GM10266 (cell line): ENCODE measurements at regions not wholly inside any gene's neighbourhood (a gene's known extent, or its start where the extent isn't known, plus 50 kb on each side); places are given as distances from the start of the nearest gene placed in this dataset.

ENCODE experiments used
- DNase-seq: peaks from one replicate; pipeline ENCODE4 v3.0.0; 2012; ENCODE audit errors: extremely low spot score
- TF ChIP-seq, protein P1 (sequence below): IDR thresholded peaks from 2 replicates; pipeline ENCODE4 v1.5.1; 2012; ENCODE audit warnings: mild to moderate bottlenecking, low read depth; ENCODE audit not compliant: control insufficient read depth, insufficient read depth; ENCODE audit errors: missing control alignments

DNA sequence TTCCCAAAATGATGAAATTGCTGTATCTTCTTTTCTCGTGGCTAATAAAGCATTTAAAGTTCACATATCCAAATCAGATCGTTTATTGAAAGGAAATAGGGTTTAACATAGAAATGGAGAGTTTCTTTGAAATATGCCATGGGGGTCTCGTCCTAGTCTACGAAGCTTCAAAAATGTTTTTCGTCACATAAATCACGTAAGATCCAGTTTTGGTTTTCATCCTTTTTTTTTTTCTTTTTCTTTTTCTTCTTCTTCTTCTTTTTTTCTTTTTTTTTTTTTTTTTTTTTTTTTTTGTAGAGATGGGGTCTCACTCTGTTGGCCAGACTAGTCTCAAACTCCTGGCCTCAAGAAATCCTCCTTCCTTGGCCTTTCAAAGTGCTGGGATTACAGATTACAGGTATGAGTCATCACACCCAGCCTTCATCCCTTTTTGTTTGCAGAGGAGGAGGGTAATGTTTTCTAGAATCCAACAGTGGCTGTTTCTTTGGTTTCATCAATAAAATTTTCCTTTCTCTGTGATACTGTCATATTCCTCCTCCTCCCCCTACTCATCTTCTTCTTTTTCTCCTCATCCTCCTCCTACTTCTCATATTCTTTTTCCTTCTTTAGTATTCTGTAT, 94.7 kb upstream of the LOC128125822 start:
- no peak for DNase-seq
- TF ChIP-seq, protein P1, sequence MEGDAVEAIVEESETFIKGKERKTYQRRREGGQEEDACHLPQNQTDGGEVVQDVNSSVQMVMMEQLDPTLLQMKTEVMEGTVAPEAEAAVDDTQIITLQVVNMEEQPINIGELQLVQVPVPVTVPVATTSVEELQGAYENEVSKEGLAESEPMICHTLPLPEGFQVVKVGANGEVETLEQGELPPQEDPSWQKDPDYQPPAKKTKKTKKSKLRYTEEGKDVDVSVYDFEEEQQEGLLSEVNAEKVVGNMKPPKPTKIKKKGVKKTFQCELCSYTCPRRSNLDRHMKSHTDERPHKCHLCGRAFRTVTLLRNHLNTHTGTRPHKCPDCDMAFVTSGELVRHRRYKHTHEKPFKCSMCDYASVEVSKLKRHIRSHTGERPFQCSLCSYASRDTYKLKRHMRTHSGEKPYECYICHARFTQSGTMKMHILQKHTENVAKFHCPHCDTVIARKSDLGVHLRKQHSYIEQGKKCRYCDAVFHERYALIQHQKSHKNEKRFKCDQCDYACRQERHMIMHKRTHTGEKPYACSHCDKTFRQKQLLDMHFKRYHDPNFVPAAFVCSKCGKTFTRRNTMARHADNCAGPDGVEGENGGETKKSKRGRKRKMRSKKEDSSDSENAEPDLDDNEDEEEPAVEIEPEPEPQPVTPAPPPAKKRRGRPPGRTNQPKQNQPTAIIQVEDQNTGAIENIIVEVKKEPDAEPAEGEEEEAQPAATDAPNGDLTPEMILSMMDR, result no peak

DNA sequence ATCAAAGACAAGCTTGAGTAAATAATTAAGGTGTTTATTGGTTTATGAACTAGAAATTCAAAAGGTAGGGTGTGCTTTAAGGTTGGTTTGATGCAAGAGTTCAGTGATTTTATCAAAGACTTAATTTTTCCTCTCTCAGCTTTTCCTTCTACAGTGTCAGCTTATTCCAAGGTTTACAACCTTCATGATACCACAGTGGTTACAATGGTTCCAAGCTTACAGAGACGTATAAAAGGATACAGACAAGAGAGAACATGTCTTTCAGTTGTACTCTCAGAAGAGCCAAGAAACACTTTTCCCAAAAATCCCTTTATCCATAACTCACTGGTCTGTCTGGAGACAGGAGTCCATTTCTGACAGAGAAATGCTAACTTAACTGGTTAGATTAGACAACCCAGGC, 93.5 kb upstream of the LOC128125822 start:
- TF ChIP-seq, protein P1, result no peak
- DNase-seq, result no peak

DNA sequence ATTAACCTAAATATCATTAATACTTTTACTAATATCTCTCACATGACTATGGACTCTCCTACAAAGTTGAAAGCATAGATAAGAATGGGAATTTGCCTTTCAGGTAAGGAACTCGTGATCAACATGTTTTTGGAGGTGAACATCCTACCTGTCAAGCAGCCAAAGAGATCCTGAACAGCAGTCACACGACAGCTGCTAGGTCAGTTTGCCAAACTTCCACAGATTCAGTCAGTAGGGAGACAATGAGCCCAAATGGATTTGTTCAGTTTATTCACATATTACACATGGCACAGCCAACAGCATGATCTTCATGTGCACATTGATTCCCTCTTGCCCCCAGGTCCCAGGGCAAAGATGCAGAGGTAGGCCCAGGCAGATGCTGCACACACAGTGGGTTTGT, 86.1 kb upstream of the LOC128125822 start:
- no peak for DNase-seq
- TF ChIP-seq, protein P1, result no peak

DNA sequence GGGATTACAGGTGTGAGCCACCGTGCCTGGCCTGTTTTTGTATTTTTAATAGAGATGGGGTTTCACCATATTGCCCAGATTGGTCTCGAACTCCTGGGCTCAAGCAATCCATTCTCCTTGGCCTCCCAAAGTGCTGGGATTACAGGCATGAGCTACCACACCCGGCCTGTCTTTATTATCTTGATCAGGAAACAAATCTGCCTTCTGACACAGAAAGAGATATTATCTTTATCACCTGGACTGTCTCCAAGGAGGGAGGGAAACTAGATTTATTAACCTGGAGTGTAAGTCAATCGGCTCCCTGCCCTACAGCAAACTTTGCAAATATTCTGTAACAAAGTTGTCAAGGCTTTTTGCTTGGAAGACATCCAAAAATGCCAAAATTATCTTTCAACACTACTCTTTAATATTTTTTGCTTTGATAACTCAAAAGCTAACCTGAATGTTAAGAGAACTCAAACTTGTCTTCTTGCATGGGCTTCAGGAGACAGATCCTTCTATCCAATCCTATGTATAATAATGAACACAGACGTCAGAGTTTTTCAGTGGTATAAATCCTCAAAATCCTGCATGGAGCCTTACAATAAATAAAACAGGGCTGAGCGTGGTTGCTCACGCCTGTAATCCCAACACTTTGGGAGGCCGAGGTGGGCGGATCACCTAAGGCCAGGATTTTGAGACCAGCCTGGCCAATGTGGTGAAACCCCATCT, 85.0 kb upstream of the LOC128125822 start:
- TF ChIP-seq, protein P1, result no peak
- DNase-seq, result no peak

DNA sequence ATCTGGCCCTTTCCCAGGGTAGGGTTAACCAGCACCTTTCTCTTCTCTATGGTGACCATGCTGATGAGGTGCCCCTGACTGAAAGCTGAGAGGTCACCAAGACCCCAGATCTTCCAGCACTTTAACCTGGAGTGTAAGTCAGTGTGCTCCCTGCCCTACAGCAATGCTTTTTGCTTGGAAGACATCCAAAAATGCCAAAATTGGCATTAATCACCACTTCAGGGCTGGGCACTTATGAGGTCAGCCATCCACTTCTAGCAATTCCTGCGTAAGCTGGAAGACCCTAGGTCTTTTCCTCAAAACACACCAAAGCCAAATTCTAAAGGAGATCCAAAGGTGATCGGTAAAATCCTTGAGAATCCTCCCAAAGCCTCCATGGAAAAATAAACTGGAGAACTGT, 81.2 kb upstream of the LOC128125822 start:
- no peak for DNase-seq
- TF ChIP-seq, protein P1, result no peak

DNA sequence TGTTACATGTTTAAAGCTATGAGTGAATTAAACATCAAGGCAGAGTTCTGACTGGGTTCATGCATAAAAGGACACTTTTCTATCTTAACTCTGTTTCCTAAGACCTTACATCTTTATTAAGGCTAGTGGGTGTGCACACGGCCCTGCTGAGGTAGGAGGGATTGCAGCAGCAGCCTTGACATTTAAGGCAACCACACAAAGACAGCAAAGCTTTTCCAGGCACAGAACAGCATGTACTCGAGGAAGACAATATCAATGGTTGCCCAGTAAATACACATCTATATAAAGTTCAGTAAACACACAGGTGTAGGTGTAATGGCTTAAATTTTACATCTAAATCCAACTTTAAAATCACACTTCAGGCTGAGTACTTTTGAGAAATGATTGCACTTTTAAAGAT, 79.8 kb upstream of the LOC128125822 start:
- TF ChIP-seq, protein P1, result no peak
- no peak for DNase-seq

DNA sequence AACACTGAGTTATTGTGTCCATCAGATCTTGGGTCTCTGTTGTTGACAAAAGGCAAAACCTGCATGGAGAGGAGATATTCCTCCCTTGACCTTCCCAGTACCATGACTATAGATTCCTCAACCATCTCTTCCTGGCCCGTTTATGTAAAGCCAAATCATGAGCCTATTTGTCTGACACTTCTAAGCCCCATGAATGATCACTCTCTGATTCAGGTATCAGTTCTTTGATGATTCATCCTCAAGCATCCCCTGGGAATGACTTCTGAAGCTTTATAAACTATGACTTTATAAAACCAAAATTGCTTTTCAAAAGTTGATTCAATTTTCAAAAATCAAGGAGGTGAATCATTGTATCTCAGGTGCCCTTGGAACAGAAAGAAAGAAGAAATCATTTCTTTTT, 78.7 kb upstream of the LOC128125822 start:
- no peak for DNase-seq
- TF ChIP-seq, protein P1, result no peak
